Loucy (cell line): ENCODE measurements at regions not wholly inside any gene's neighbourhood (a gene's known extent, or its start where the extent isn't known, plus 50 kb on each side); places are given as distances from the start of the nearest gene placed in this dataset.
"Not testable (repeated sequence)": the region's sequence is repeated elsewhere in the genome, so short reads cannot be mapped to it uniquely, and the experiment has no call there.

ENCODE experiments used
- CTCF ChIP-seq: fragments of 200-600 bp; sonication (generic); conservative IDR thresholded peaks from 2 replicates; pipeline ENCODE4 v1.5.1; 2014; ENCODE audit warnings: mild to moderate bottlenecking, antibody characterized with exemption, low read length
- EZH2phosphoT487 ChIP-seq: fragments of 200-600 bp; IDR thresholded peaks from 2 replicates; pipeline ENCODE4 v1.6.1; 2018; ENCODE audit warnings: antibody characterized with exemption, mild to moderate bottlenecking, moderate library complexity, borderline replicate concordance

DNA sequence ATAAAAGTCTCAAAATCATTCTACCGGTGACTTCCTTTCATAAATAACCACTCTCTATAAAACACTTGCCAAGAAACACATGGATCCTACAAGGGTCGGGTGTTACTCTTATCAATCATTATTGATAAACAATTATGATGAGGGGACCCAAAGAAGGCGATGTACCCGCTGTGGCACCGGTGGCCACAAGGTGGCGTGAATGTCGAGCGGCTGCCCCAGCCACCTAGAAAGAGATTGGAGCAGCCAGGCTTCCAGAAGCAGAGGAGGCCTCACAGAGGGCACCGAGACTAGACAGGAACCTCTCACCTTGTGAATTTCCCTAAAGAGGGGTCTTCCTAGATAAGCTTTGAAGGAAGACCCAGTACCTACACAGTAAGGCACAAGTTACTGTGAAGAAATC is 80.5 kb upstream of the GOLGA6L6 start:
- not testable (repeated sequence) for TF ChIP-seq CTCF, EZH2phosphoT487
